ENCODE measurements at regions not wholly inside any gene's neighbourhood (a gene's known extent, or its start where the extent isn't known, plus 50 kb on each side); places are given as distances from the start of the nearest gene placed in this dataset.
"Not testable (repeated sequence)": the region's sequence is repeated elsewhere in the genome, so short reads cannot be mapped to it uniquely, and the experiment has no call there.

- Mint-ChIP-seq H3K27me3 (peaks cover 4% of the 10 kb centered on the region), H3K4me3 (no peak overlapping the region), H3K4me1 (ENCODE audit: low read depth) (no peaks in the 10 kb centered on the region), H3K9me3 (no peaks in the 10 kb centered on the region), H3K36me3 (no peaks in the 10 kb centered on the region), H3K27ac (no peak overlapping the region)
- CTCF ChIA-PET, result no interaction called here
- intact Hi-C loops (cut with micrococcal nuclease), result no loop called here
- POLR2A ChIA-PET, result no interaction called here
- DNase-seq, result no peak
Observed at GRCh38 chr15:34646918-34647317, 63.5 kb upstream of the GOLGA8B start.

- intact Hi-C loops (cut with micrococcal nuclease), result no loop called here
- no peak overlapping the region for H3K4me3 Mint-ChIP-seq
- H3K9me3 Mint-ChIP-seq, result no peaks in the 10 kb centered on the region
- H3K27ac Mint-ChIP-seq, result no peak overlapping the region
- CTCF ChIA-PET, result no interaction called here
- no peak for DNase-seq
- POLR2A ChIA-PET, result no interaction called here
- H3K27me3 Mint-ChIP-seq, result peaks cover 4% of the 10 kb centered on the region
- no peaks in the 10 kb centered on the region for H3K36me3 Mint-ChIP-seq
- H3K4me1 Mint-ChIP-seq (ENCODE audit: low read depth), result no peaks in the 10 kb centered on the region
Observed at GRCh38 chr15:34644851-34645250, 61.4 kb upstream of the GOLGA8B start.

DNA sequence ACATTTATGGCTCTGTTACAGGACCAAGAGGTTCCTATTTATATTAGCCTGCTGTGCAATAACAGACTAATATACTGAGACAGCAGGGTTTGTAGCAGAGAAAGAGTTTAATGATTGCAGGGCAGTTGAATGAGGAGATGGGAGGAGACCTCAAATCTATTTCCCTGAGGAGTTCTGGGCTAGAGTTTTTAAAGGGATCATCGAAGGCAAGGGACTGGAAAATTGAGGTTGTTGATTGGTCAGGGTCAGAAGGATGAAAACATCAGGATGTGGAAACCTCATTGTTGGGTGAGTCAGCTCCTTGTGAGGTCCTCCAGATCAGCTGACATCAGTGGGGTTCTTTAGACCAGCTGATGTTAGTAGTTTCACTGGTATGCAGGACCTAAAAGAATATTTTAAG lies 60.6 kb upstream of the GOLGA8B start:
- no peak overlapping the region for H3K27ac Mint-ChIP-seq
- ChIA-PET CTCF (no interaction called here), POLR2A (interaction anchor here (0.6 kb wide), 1 partner anchor 63 kb away, joined by 4 read pairs; no protein-coding TSS in a partner anchor)
- no peaks in the 10 kb centered on the region for H3K9me3 Mint-ChIP-seq
- H3K4me1 Mint-ChIP-seq (ENCODE audit: low read depth), result no peaks in the 10 kb centered on the region
- DNase-seq, result no peak
- H3K27me3 Mint-ChIP-seq, result peaks cover 4% of the 10 kb centered on the region
- intact Hi-C loops (cut with micrococcal nuclease), result no loop called here
- H3K36me3 Mint-ChIP-seq, result no peaks in the 10 kb centered on the region
- no peak overlapping the region for H3K4me3 Mint-ChIP-seq

- no peak for DNase-seq
- peaks cover 4% of the 10 kb centered on the region for H3K27me3 Mint-ChIP-seq
- no peak overlapping the region for H3K4me3 Mint-ChIP-seq
- H3K4me1 Mint-ChIP-seq (ENCODE audit: low read depth), result no peaks in the 10 kb centered on the region
- no peaks in the 10 kb centered on the region for H3K36me3 Mint-ChIP-seq
- H3K9me3 Mint-ChIP-seq, result no peaks in the 10 kb centered on the region
- POLR2A ChIA-PET, result no interaction called here
- no peak overlapping the region for H3K27ac Mint-ChIP-seq
- CTCF ChIA-PET, result no interaction called here
- intact Hi-C loops (cut with micrococcal nuclease), result no loop called here
Observed at GRCh38 chr15:34642247-34642646, 58.8 kb upstream of the GOLGA8B start.

- CTCF ChIA-PET, result no interaction called here
- H3K4me1 Mint-ChIP-seq (ENCODE audit: low read depth), result no peaks in the 10 kb centered on the region
Observed at GRCh38 chr15:34640661-34641060, 57.2 kb upstream of the GOLGA8B start.

GRCh38 chr15:34637305-34637704 lies 53.9 kb upstream of the GOLGA8B start:
- Mint-ChIP-seq H3K27me3 (peaks cover 4% of the 10 kb centered on the region), H3K4me1 (ENCODE audit: low read depth) (no peaks in the 10 kb centered on the region), H3K9me3 (no peaks in the 10 kb centered on the region), H3K27ac (no peak overlapping the region), H3K4me3 (no peak overlapping the region), H3K36me3 (no peaks in the 10 kb centered on the region)
- DNase-seq, result no peak
- intact Hi-C loops (cut with micrococcal nuclease), result no loop called here
- ChIA-PET POLR2A (no interaction called here), CTCF (no interaction called here)

More at GRCh38 chr15:34640661-34641060, 57.2 kb upstream of the GOLGA8B start:
- no peak overlapping the region for H3K27ac Mint-ChIP-seq
- peaks cover 4% of the 10 kb centered on the region for H3K27me3 Mint-ChIP-seq
- intact Hi-C loops (cut with micrococcal nuclease), result no loop called here
- no peaks in the 10 kb centered on the region for H3K36me3 Mint-ChIP-seq
- POLR2A ChIA-PET, result no interaction called here
- no peaks in the 10 kb centered on the region for H3K9me3 Mint-ChIP-seq
- H3K4me3 Mint-ChIP-seq, result no peak overlapping the region
- no peak for DNase-seq

DNA sequence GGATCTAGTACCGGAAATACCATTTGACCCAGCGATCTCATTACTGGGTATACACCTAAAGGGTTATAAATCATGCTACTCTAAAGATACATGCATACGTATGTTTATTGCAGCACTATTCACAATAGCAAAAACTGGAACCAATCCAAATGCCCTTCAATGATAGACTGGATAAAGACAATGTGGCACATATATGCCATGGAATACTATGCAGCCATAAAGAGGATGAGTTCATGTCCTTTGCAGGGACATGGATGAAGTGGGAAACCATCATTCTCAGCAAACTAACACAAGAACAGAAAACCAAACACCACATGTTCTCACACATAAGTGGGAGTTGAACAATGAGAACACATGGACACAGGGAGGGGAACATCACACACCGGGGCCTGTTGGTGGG lies 50.2 kb upstream of the GOLGA8B start:
- H3K36me3 Mint-ChIP-seq; intact Hi-C loops (cut with micrococcal nuclease); H3K9me3 Mint-ChIP-seq; H3K27ac Mint-ChIP-seq; DNase-seq; H3K4me1 Mint-ChIP-seq (ENCODE audit: low read depth); CTCF ChIA-PET; H3K4me3 Mint-ChIP-seq; POLR2A ChIA-PET; H3K27me3 Mint-ChIP-seq: not testable (repeated sequence)
